Stimulated activated CD8-positive, alpha-beta memory T cell treated with anti-CD3 and anti-CD28 coated beads, Interleukin-2, amount 100 ng/mL, for 1 hour (primary cell): ENCODE measurements at regions not wholly inside any gene's neighbourhood (a gene's known extent, or its start where the extent isn't known, plus 50 kb on each side); places are given as distances from the start of the nearest gene placed in this dataset.
"Not testable (repeated sequence)": the region's sequence is repeated elsewhere in the genome, so short reads cannot be mapped to it uniquely, and the experiment has no call there.

ENCODE experiments used
- DNase-seq, 2 donors: peaks; one replicate each; pipeline ENCODE4 v3.0.0-alpha.2; 2020; ENCODE audit warnings: low read depth in 2 of 2

GRCh38 chr18:43797347-43797746 lies 520.1 kb upstream of the SYT4 start:
- DNase-seq = no peak

- no peak for DNase-seq
Observed at GRCh38 chr18:43800584-43800983, 523.3 kb upstream of the SYT4 start.

DNA sequence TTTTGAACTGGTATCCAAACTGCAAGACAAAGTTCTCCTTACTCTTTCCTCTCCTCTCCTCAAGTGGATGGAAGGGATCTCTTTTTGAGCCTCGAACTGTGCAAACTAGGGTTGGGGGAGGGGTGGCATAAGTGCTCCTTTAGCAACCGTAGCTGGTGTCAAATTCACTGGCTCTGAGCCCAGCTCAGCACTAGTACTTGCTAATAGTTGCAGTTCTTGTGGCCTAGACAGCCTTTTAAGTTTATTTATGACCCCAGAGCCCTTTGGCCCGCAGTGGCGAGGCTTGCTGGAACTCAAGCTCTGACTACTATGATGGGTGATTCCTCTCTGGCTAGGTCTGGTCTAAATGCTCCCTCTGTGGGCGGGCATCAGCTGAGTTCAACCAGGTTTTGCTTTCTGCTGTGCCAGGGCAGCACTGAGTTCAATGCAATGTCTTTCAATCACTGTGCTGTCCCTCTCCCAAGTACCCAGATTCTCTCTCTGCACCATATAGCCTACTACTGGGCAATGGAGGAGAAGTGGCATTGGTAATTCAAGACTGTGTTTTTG lies 528.4 kb upstream of the SYT4 start:
- DNase-seq = no peak

GRCh38 chr18:43812627-43813026 lies 535.3 kb upstream of the SYT4 start:
- no peak for DNase-seq

DNA sequence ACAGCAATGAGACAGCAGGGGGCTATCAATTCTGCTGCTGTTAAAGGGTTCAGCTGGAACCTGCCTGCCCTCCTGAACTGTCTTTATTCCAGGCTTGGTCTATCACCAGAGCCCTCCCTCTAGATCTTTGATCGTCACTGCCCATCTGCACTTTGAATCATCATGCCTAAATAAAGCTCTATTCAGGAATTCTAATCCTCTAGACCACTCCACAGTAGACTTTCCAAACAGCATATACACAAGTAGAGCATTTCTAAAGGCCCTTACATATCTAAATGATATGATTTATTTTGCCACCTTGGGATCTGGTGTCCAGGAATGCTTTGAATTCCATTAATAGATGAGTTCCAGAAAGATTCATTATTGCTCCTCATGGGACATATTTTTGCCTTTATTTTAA lies 542.1 kb upstream of the SYT4 start:
- DNase-seq = no peak

DNA sequence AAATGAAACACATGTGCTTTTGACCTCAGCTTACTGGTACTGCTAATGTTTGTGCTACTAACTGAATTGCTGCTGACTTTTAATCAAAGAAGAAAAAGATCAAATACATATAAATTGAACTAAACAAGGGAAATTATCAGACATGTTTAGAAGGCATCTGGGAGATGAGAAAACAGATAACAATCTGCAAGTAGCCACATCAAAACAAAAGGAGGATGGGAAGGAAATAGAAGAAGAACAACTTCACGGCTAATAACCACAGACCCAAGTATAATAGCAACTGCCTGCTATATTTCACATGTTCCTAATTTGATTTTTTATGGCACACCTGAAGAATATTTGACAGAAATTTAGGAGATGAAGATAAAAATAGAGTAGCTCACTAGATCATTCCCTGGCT lies 542.6 kb upstream of the SYT4 start:
- DNase-seq = no peak

GRCh38 chr18:43825768-43826167 lies 548.5 kb upstream of the SYT4 start:
- no peak for DNase-seq

DNA sequence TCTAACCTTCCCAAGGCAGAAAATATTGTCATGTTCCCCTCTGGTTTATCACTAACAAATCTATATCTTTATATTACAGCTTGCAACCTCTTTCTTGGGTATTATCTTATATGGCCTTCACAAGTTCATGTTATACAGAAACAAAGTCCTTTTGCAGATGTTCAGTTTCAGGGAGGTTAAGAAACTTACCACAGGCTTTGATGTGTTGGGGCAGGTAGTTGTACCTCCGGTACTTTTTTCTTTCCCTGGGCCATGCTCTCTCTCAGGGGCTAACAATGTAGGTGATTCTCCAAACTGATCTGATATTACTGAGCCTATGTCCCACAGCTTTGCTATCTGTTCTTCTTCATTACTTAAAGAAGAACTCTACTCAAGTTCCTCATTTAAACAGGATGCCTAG lies 548.9 kb upstream of the SYT4 start:
- no peak for DNase-seq

- no peak for DNase-seq
Observed at GRCh38 chr18:43827311-43827710, 550.0 kb upstream of the SYT4 start.

DNA sequence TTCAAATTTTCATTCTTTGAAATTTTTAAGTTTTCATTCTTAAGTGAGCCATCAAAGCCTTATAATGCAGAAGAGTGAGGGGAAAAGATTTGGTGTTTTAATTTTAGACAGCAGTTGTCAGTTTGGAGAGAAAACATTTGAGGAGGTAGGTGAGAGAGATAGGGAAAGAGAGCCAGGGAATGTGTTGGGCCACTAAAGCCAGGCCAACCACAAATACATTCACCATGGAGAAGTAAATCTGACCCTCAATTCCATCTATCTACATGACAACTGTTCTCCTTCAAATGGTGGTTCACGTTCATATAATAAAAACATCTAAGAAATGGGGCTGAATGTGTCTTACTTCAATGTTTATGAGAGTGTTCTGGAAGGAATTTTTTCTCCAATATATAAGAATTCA lies 553.0 kb upstream of the SYT4 start:
- no peak for DNase-seq

- no peak for DNase-seq
Observed at GRCh38 chr18:43830947-43831346, 553.7 kb upstream of the SYT4 start.

DNA sequence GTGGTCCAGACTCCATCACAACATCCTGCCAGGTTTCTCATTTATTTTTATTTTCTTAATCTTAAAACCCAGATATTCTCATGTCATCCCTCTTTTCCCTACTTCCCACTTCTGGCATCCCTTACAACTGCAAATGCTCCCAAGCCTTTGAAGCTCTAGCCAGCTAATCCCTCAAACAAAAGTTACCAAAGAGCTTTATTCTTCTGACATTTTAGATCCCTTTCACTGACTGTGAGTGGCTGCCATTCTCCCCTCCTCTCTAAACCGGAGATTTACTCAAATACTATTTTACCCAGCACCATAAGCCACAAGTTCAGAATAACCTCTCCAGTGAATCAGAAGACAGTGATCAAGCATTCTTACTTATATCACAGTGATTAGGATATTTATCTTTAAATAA lies 569.0 kb upstream of the SYT4 start:
- DNase-seq = no peak

- DNase-seq = no peak
Observed at GRCh38 chr18:43847164-43848091, 570.1 kb upstream of the SYT4 start.

DNA sequence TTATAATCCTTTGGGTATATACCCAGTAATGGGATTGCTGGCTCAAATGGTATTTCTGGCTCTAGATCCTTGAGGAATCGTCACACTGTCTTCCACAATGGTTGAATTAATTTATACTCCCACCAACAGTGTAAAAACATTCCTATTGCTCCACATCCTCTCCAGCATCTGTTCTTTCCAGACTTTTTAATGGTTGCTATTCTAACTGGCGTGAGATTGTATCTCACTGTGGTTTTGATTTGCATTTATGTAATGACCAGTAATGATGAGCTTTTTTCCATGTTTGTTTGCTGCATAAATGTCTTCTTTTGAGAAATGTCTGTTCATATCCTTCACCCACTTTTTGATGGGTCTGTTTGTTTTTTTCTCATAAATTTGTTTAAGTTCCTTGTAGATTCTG lies 572.5 kb upstream of the SYT4 start:
- DNase-seq = not testable (repeated sequence)

DNA sequence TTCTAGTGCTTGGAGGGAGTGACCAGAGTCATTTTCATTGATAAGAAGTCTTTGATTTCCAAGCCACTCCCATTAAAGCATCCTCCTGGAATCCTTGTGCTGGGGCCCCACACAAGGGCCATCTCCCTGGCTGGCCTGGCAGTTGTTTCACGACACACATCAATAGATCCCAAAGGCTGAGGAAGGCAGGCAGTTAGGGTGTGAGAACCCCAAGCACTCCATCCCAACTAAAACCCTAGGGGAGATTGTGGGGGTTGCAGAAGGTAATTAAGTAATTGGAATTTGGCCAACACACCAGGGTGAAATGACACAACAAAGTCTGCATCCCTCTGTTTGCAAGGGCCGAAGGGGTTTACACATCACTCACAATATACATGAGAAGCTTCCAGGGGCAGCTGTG lies 578.1 kb upstream of the SYT4 start:
- no peak for DNase-seq

DNA sequence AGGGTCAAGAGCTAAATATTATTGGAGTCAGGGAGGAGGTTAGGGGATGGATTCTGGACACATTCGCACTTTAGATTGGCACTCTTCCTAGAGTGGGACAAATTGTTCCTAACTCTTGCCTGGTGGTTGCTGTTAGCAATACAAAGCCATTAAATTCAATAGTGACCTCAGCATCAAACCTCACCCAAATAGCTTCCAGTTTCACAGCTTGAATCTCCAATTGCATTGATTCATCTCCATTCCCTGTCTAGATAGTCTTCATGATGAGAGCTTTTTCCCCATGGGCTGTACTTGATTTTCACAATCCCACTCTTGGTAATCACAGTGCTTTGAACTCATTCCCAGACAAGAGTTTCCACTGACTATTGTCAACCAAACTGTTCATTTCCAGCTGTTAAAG lies 585.9 kb upstream of the SYT4 start:
- no peak for DNase-seq

DNA sequence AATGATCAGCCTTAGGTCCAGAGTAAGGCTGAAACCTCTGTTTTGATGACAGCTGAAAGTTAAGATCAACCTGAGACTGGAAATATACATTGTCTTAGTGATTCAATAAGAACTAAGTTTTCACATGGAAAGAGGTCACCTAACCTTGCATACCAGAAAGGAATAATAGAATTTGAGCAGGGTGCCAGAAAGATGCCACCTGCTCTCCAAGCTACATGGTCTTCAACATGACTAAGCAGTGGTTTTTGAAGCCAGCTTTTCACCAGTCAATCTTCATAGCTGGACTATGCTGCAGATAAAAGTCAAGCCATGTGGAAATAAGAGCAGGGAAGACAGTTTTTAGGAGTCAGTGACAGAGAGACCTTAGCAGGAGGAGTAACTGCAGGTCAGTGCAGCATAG lies 589.4 kb upstream of the SYT4 start:
- DNase-seq = no peak

- no peak for DNase-seq
Observed at GRCh38 chr18:43868497-43868995, 591.3 kb upstream of the SYT4 start.

DNA sequence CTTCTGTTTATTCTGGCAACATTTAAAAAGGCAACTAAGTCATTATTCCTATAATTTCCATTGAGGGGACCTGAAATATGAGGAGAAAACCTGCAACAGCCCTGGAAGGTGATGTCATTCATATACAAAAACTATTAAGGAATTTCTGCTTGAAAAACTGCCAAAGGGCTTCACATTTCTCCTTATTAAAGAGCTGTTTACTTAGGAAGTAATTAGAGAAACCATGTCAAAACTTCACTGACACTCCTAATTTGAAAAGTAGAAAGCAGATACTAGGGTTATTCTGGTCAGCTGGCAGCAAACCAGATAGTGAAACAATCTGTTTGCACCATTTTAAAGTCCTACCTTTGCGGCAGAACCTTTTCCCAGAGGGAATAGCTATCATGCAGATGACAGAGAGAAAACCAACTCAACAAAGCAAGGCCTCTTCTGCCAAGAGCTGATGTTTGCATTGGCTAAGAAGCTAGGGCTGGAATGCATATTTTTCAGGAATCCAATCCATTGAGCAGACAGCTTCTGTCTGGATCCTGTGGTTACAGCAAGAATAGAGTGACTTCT lies 592.2 kb upstream of the SYT4 start:
- DNase-seq = no peak

- no peak for DNase-seq
Observed at GRCh38 chr18:43870626-43871025, 593.3 kb upstream of the SYT4 start.

DNA sequence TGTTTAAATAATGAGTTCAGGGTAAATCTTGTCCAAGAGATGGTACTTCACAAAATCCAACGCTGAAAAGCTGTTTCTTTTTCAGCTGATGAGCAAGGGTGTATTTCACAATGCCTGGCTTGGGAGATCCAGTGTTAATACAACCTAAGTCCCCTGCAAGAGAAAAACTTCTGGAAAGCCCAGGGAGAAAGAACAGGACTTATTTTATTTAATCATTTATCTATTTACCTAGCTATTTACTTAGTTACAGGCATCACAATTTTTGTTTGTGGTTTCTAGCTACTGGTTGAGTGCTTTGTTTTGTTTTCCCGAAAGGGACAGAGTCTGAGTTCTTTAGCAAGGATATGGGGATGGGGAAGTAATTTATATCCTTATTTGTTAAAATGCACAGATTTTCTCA lies 598.2 kb upstream of the SYT4 start:
- DNase-seq = no peak

GRCh38 chr18:43876286-43876685 lies 599.0 kb upstream of the SYT4 start:
- no peak for DNase-seq

DNA sequence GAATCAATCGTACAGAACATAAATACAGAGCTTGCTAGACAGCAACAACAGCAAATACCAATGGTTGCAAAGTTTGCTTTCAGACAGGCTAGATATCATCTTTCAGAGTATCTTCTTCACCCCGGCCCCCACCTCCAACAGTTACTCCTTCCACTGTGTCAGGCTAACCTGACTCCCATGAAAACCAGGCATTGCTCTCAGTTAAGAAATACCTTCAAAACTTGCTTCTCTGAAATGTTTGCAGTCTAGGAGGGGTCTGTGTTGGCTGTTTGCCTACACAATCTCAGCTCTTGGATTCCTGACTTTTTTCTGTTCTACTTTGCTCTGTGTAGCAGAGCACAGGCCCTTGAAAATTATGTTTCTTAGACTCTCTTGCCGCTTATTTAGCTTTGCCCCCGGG lies 599.5 kb upstream of the SYT4 start:
- DNase-seq = no peak
